ENCODE measurements at regions not wholly inside any gene's neighbourhood (a gene's known extent, or its start where the extent isn't known, plus 50 kb on each side); places are given as distances from the start of the nearest gene placed in this dataset.

DNA sequence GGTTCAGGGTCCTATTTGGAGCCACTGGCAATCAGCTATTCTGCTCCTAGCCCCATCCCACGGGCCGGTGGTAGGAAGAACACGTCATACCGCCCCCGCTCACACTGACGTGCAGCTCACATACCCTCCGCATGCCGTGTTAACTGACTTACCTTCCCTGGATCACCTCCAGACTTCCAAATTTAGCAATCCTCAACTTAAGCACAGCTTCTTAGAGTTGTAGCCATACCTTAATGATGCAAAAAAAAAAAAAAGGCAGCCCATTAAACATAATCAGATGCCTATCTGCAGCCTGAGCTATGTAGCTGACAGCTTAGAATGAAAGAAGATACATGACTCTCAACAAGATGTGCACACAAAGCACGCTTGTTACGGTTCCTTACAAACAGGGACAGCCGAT is 93.0 kb downstream of the IRX2 start:
- Histone ChIP-seq H3K4me1 (peaks cover 0 to 9% of the 10 kb centered on the region in 2 donors), H3K9me3 (no peaks in the 10 kb centered on the region), H3K27me3 (no peaks in the 10 kb centered on the region), H3K27ac (no peak overlapping the region), H3K4me3 (no peak overlapping the region), H3K36me3 (no peaks in the 10 kb centered on the region)
- no peak for DNase-seq (ENCODE audit: low spot score)
- TF ChIP-seq, protein P1, sequence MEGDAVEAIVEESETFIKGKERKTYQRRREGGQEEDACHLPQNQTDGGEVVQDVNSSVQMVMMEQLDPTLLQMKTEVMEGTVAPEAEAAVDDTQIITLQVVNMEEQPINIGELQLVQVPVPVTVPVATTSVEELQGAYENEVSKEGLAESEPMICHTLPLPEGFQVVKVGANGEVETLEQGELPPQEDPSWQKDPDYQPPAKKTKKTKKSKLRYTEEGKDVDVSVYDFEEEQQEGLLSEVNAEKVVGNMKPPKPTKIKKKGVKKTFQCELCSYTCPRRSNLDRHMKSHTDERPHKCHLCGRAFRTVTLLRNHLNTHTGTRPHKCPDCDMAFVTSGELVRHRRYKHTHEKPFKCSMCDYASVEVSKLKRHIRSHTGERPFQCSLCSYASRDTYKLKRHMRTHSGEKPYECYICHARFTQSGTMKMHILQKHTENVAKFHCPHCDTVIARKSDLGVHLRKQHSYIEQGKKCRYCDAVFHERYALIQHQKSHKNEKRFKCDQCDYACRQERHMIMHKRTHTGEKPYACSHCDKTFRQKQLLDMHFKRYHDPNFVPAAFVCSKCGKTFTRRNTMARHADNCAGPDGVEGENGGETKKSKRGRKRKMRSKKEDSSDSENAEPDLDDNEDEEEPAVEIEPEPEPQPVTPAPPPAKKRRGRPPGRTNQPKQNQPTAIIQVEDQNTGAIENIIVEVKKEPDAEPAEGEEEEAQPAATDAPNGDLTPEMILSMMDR (IDR thresholded peaks at IDR 0.05), result no peak

- Histone ChIP-seq H3K4me3 (no peak overlapping the region), H3K27me3 (no peaks in the 10 kb centered on the region), H3K36me3 (no peaks in the 10 kb centered on the region), H3K4me1 (peaks cover 0 to 9% of the 10 kb centered on the region in 2 donors), H3K9me3 (no peaks in the 10 kb centered on the region), H3K27ac (no peak overlapping the region)
- no peak for DNase-seq (ENCODE audit: low spot score)
- TF ChIP-seq, protein P1 (IDR thresholded peaks at IDR 0.05), result no peak
Observed at GRCh38 chr5:2657151-2657550, 94.3 kb downstream of the IRX2 start.

- Histone ChIP-seq H3K4me1 (peaks cover 0 to 9% of the 10 kb centered on the region in 2 donors), H3K27ac (no peak overlapping the region), H3K4me3 (no peak overlapping the region), H3K9me3 (no peaks in the 10 kb centered on the region), H3K36me3 (no peaks in the 10 kb centered on the region), H3K27me3 (no peaks in the 10 kb centered on the region)
- no peak for DNase-seq (ENCODE audit: low spot score)
- TF ChIP-seq, protein P1 (IDR thresholded peaks at IDR 0.05), result no peak
Observed at GRCh38 chr5:2656206-2656605, 95.3 kb downstream of the IRX2 start.

DNA sequence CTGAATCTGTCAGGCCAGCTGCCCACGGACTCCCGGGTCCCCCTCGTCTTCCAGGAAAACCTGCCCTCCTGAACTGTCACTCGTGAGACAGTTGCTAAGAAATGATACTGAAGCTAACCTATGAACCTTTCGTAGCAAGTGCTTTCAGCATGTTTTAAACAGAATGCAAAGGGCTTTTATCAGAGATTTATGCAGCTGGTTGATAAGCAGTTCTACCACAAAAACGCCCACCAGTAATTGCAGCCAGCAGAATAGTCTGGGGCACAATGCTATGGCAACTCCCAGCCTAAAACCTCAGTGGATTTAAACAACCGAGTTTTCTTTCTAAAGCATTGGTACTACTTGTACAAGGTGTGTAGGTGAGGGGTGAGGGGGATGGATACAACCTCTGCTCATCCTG is 97.5 kb downstream of the IRX2 start:
- no peaks in the 10 kb centered on the region for H3K27me3 ChIP-seq
- no peaks in the 10 kb centered on the region for H3K9me3 ChIP-seq
- TF ChIP-seq, protein P1 (IDR thresholded peaks at IDR 0.05), result no peak
- DNase-seq (ENCODE audit: low spot score), result no peak
- no peak overlapping the region for H3K27ac ChIP-seq
- H3K36me3 ChIP-seq, result no peaks in the 10 kb centered on the region
- no peak overlapping the region for H3K4me3 ChIP-seq
- peaks cover 0 to 9% of the 10 kb centered on the region in 2 donors for H3K4me1 ChIP-seq

DNA sequence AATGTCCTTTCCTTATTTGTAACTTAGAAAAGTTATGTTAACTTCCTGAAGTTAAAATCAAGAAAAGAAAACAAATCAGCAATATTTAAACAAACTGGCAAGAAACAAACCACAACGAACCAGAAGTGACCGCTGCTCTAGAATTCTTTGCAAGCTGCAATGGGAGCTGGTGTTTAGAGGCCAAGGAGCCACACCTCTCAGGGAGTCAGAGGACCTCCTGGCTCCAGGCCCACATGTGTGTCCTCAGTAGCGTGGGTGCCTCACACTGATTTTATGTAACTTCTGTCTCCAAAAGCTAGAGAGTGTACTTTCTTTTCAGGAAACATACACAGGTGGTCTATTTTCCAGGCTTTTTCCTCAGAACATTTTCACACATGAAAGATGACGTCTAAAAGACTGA is 100.4 kb downstream of the IRX2 start:
- Histone ChIP-seq H3K27ac (no peak overlapping the region), H3K4me1 (peaks cover 0 to 5% of the 10 kb centered on the region in 2 donors), H3K4me3 (no peak overlapping the region), H3K27me3 (no peaks in the 10 kb centered on the region), H3K36me3 (no peaks in the 10 kb centered on the region), H3K9me3 (no peaks in the 10 kb centered on the region)
- no peak for DNase-seq (ENCODE audit: low spot score)
- TF ChIP-seq, protein P1 (IDR thresholded peaks at IDR 0.05), result no peak

DNA sequence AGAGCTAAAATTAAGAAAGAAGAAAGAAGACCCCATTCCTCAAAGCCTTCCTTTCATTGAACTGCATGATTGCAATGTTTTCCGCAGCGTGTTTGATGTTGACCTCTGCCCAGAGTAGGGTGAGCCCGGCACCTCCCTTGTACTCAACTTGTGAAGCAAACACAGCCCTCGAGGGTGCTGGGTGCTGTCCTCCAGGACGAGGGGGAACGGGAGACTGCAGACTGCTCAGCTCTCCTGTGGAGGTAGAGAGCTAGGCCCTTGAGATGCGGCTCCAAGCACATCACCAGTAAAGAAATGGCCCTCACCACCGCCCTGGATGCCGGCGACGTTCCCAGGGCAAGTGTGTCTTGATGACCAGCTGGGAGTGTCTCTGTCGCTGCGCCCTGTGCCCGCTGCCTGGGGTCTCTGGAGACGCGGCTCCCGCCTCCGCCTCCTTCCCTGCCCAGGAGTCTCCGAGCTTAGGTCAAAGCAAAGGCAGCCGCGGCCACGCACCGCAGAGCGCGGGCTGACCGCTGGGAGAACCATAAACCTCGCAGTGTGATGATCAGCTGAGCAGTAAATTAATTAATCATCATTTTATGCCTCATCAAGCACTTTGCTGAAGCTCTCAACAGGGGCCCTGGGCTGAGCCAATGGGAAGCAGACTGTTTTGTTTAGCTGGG is 108.7 kb downstream of the IRX2 start:
- H3K9me3 ChIP-seq, result no peaks in the 10 kb centered on the region
- no peak overlapping the region for H3K4me3 ChIP-seq
- H3K27me3 ChIP-seq, result no peaks in the 10 kb centered on the region
- TF ChIP-seq, protein P1 (IDR thresholded peaks at IDR 0.05), result no peak
- H3K27ac ChIP-seq, result no peak overlapping the region
- H3K4me1 ChIP-seq, result no peaks in the 10 kb centered on the region
- H3K36me3 ChIP-seq, result no peaks in the 10 kb centered on the region
- no peak for DNase-seq (ENCODE audit: low spot score)
